HAP-1 (cell line): ENCODE measurements at regions not wholly inside any gene's neighbourhood (a gene's known extent, or its start where the extent isn't known, plus 50 kb on each side); places are given as distances from the start of the nearest gene placed in this dataset.
"Not testable (repeated sequence)": the region's sequence is repeated elsewhere in the genome, so short reads cannot be mapped to it uniquely, and the experiment has no call there.

Experiments used
- DNase-seq, 2 experiments: peaks; one replicate each; pipeline ENCODE4 v3.0.0-alpha.2; 2016 to 2020; ENCODE audit warnings: low spot score in 2 of 2
- H3K27me3 ChIP-seq: fragments of 250-450 bp; sonication (Bioruptor Pico); 2 replicates; pipeline ENCODE4 v1.5.1; 2020; ENCODE audit warnings: low read depth, mild to moderate bottlenecking, moderate library complexity
- H3K36me3 ChIP-seq: fragments of 250-450 bp; sonication (Bioruptor Pico); replicated peaks from 2 replicates; pipeline ENCODE4 v1.5.1; 2020; ENCODE audit warnings: mild to moderate bottlenecking
- H3K4me1 ChIP-seq: fragments of 250-450 bp; sonication (Bioruptor Pico); 2 replicates; pipeline ENCODE4 v1.5.1; 2020; ENCODE audit warnings: mild to moderate bottlenecking
- H3K4me3 ChIP-seq: fragments of 250-450 bp; sonication (Bioruptor Pico); 2 replicates; pipeline ENCODE4 v1.5.1; 2020; ENCODE audit warnings: mild to moderate bottlenecking, moderate library complexity
- H3K9me3 ChIP-seq: fragments of 250-450 bp; sonication (Bioruptor Pico); 2 replicates; pipeline ENCODE4 v1.5.1; 2020; ENCODE audit warnings: mild to moderate bottlenecking, moderate library complexity
- in situ Hi-C: fragments of 300-500 bp; cut with MboI; formaldehyde crosslinking; loops from 3 replicates; pipeline ENCODE4 v1.14.3; 2020; ENCODE audit warnings: low sequenced_read_pairs, inconsistent platforms, mixed read lengths

- H3K27me3 ChIP-seq: no peaks in the 10 kb centered on the region
- in situ Hi-C loops: no loop called here
- no peak overlapping the region for H3K4me3 ChIP-seq
- H3K36me3 ChIP-seq: no peaks in the 10 kb centered on the region
- no peaks in the 10 kb centered on the region for H3K9me3 ChIP-seq
- DNase-seq: no peak
- 0 out of 2 replicates have a peak, but pooled peaks cover 3% of the 10 kb centered on the region for H3K4me1 ChIP-seq
Observed at GRCh38 chr3:104437131-104437750, 929.5 kb upstream of the ALCAM start.

DNA sequence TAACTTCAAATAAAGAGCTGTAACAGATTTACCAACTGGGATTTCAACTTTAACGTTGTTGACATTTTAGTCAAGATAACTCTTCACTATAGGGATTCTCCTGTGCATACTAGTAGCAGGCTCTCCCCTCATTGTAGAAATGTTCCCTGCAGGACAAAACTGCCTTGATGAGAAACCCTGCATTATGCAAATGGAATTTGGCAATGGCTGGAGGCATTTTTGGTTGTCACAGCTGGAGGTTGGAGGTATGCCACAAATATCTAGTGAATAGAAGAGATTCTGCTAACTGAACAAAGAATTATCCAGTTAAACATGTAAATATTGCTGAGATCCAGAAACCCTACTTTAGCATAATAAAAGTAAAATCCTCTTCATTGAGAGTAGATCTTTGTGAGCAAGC, 928.8 kb upstream of the ALCAM start:
- Histone ChIP-seq H3K4me3 (no peak overlapping the region), H3K27me3 (no peaks in the 10 kb centered on the region), H3K4me1 (0 out of 2 replicates have a peak, but pooled peaks cover 3% of the 10 kb centered on the region), H3K36me3 (no peaks in the 10 kb centered on the region), H3K9me3 (no peaks in the 10 kb centered on the region)
- in situ Hi-C loops: no loop called here
- DNase-seq: peak; percentile 34 to 50

- in situ Hi-C loops: no loop called here
- Histone ChIP-seq H3K27me3 (no peaks in the 10 kb centered on the region), H3K4me1 (0 out of 2 replicates have a peak, but pooled peaks cover 3% of the 10 kb centered on the region), H3K9me3 (no peaks in the 10 kb centered on the region), H3K4me3 (no peak overlapping the region), H3K36me3 (no peaks in the 10 kb centered on the region)
- DNase-seq: no peak
Observed at GRCh38 chr3:104438706-104439105, 928.0 kb upstream of the ALCAM start.

DNA sequence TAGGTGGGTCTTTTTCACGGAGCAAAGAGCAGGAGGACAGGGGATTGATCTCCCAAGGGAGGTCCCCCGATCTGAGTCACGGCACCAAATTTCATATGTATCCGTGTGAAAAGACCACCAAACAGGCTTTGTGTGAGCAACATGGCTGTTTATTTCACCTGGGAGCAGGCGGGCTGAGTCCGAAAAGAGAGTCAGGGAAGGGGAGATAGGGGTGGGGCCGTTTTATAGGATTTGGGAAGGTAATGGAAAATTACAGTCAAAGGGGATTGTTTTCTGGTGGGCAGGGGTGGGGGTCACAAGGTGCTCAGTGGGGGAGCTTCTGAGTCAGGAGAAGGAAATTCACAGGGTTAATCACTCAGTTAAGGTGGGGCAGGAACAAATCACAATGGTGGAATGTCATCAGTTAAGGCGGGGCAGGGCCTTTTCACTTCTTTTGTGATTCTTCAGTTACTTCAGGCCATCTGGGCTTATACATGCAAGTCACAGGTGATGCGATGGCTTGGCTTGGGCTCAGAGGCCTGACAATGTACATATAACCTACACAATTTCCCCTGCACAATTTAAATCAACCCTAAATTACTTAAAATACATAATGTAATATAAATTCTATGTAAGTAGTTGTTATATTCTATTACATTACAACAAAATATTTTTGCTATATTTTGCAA, 921.3 kb upstream of the ALCAM start:
- H3K9me3 ChIP-seq, H3K4me1 ChIP-seq, H3K27me3 ChIP-seq, H3K4me3 ChIP-seq, H3K36me3 ChIP-seq, DNase-seq, in situ Hi-C loops: not testable (repeated sequence)

DNA sequence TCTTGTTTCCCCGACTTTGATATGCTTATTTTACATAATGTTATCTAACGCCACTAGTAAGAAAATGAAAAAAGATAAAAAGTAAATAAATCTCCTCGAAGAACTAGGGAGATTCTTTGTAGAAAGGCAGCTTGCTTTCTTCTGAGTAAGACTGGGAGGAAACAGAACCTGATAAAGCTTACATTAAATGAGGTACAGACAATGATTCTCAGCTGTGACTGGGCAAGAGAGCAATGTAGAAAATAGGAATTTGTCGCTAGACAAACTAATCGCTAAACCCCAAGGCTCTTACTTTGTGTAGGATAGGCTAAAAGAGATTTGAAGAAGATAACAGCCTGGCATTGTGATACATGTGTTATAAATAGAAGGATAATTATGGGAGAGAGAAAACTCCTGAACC, 919.0 kb upstream of the ALCAM start:
- H3K4me1 ChIP-seq: no peaks in the 10 kb centered on the region
- in situ Hi-C loops: no loop called here
- no peaks in the 10 kb centered on the region for H3K36me3 ChIP-seq
- no peaks in the 10 kb centered on the region for H3K9me3 ChIP-seq
- DNase-seq: no peak
- H3K4me3 ChIP-seq: no peak overlapping the region
- no peaks in the 10 kb centered on the region for H3K27me3 ChIP-seq

GRCh38 chr3:104452697-104453096, 914.0 kb upstream of the ALCAM start:
- Histone ChIP-seq H3K4me3 (no peak overlapping the region), H3K27me3 (no peaks in the 10 kb centered on the region), H3K4me1 (no peaks in the 10 kb centered on the region), H3K9me3 (no peaks in the 10 kb centered on the region), H3K36me3 (no peaks in the 10 kb centered on the region)
- no peak for DNase-seq
- in situ Hi-C loops: no loop called here

DNA sequence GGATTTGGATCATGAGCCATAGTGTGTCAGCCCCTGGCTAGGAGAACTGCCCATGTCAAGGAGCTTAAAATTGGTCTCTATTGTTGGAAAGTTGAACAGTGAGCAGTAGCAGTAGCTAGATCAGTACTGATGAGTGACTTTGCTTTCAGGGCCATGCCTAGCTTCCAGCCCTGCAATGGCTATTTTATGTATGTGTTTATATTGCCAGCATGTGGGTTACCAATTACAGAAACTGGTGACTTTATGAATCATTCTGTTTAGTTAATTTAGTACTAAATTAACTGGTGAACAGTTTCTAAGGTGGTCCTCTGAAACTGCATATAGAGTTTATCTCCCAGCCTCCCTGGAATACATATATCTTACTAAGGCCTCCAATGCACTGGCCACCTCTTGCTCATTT, 908.1 kb upstream of the ALCAM start:
- no peak for DNase-seq
- in situ Hi-C loops: no loop called here
- H3K4me3 ChIP-seq: no peak overlapping the region
- H3K4me1 ChIP-seq: no peaks in the 10 kb centered on the region
- no peaks in the 10 kb centered on the region for H3K36me3 ChIP-seq
- no peaks in the 10 kb centered on the region for H3K9me3 ChIP-seq
- H3K27me3 ChIP-seq: no peaks in the 10 kb centered on the region

DNA sequence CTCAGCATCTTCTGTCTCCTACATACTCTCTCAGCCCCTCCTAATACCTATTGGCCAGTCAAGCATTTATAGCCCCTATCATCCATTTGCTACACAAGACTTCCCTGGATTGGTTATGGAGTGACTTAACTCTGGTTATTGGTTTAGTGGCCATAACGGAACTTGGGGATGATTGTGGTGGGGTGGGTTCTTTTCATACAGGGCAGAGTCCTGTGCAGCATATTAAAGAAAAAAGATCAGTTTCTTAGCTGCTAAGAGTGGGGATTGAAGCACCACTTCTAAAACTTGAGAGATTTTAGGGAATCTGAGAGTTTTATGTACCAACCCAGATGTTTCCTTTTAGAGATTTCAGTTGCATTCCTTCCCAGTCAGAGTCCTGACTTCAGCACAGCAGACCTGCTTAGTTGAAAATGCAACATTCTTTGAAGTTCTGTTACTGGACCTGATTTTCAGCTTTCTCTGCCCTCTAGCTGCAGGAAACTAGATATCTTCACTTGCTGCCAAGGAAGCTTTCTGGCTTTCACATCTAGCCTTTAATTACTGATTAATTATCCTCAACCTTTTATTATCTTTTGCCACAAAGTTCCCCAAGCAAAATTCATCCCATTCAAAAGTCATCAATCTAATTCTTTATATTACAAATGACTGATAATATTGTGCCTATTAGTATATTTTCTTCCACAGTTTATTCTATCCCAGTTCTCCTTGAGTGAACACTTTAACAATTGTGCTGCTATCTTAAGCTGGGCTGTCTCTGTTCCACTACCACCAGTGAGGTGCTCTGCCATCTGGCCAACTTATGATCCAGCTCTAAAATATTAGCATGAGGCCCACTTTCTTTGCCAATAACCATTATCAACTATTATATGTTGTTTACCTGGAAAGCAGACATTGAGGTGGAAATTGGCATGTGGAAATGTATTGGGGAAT, 906.0 kb upstream of the ALCAM start:
- no peak for DNase-seq
- no peak overlapping the region for H3K4me3 ChIP-seq
- in situ Hi-C loops: no loop called here

GRCh38 chr3:104461431-104461830, 905.3 kb upstream of the ALCAM start:
- in situ Hi-C loops: no loop called here
- no peak overlapping the region for H3K4me3 ChIP-seq
- no peaks in the 10 kb centered on the region for H3K27me3 ChIP-seq
- H3K36me3 ChIP-seq: no peaks in the 10 kb centered on the region
- DNase-seq: no peak
- H3K9me3 ChIP-seq: no peaks in the 10 kb centered on the region
- no peaks in the 10 kb centered on the region for H3K4me1 ChIP-seq

More for the DNA sequence above, 906.0 kb upstream of the ALCAM start:
- Histone ChIP-seq H3K27me3 (no peaks in the 10 kb centered on the region), H3K36me3 (no peaks in the 10 kb centered on the region), H3K4me1 (no peaks in the 10 kb centered on the region), H3K9me3 (no peaks in the 10 kb centered on the region)

DNA sequence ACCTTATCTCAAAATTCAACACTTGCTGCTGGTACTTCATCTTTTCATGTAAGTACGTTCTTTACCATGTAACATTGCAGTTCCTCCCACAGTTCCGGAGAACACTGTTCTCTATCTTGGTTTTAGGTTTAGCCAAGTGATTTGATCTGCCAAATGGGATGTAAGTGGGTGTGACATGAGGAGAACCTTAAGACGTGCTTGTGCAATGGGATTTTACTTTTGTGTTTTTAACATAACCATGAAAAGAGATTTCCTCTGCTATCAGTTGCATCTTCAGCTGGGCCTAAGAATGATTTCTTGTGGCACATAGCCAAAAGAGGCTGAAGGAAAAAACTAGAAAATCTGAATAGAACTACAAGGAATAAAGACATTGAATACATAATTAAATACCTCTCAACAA, 894.5 kb upstream of the ALCAM start:
- no peak for DNase-seq
- Histone ChIP-seq H3K9me3 (no peaks in the 10 kb centered on the region), H3K36me3 (no peaks in the 10 kb centered on the region), H3K4me1 (no peaks in the 10 kb centered on the region), H3K4me3 (no peak overlapping the region), H3K27me3 (no peaks in the 10 kb centered on the region)
- in situ Hi-C loops: no loop called here

- H3K36me3 ChIP-seq: no peaks in the 10 kb centered on the region
- in situ Hi-C loops: no loop called here
- H3K4me3 ChIP-seq: no peak overlapping the region
- no peaks in the 10 kb centered on the region for H3K27me3 ChIP-seq
- DNase-seq: no peak
- H3K4me1 ChIP-seq: no peaks in the 10 kb centered on the region
- no peaks in the 10 kb centered on the region for H3K9me3 ChIP-seq
Observed at GRCh38 chr3:104474011-104474410, 892.7 kb upstream of the ALCAM start.

DNA sequence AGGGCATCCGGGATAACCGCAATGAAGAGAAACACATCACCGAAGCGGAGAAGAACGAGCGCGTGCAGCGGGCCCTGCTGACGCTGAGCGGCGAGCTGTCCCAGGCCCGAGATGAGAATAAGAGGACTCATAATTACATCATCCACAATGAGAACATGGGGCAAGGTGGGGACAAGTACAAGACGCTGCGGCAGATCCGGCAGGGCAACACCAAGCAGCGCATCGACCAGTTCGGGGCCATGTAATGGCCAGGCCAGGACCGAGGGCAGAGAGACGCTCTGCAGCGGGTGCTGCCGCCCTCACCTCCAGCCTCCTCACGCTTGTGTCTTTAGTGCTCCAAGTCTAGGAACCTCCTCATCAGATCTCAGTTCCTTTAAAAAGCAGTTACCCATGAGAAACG, 863.7 kb upstream of the ALCAM start:
- no peaks in the 10 kb centered on the region for H3K36me3 ChIP-seq
- no peaks in the 10 kb centered on the region for H3K4me1 ChIP-seq
- H3K27me3 ChIP-seq: no peaks in the 10 kb centered on the region
- in situ Hi-C loops: no loop called here
- no peak overlapping the region for H3K4me3 ChIP-seq
- no peak for DNase-seq
- H3K9me3 ChIP-seq: no peaks in the 10 kb centered on the region

- Histone ChIP-seq H3K4me3 (no peak overlapping the region), H3K4me1 (no peaks in the 10 kb centered on the region), H3K27me3 (no peaks in the 10 kb centered on the region), H3K36me3 (no peaks in the 10 kb centered on the region), H3K9me3 (no peaks in the 10 kb centered on the region)
- no peak for DNase-seq
- in situ Hi-C loops: no loop called here
Observed at GRCh38 chr3:104510131-104510849, 856.4 kb upstream of the ALCAM start.
